HPDE6-E6E7 (cell line): ENCODE measurements at regions not wholly inside any gene's neighbourhood (a gene's known extent, or its start where the extent isn't known, plus 50 kb on each side); places are given as distances from the start of the nearest gene placed in this dataset.
"Not testable (repeated sequence)": the region's sequence is repeated elsewhere in the genome, so short reads cannot be mapped to it uniquely, and the experiment has no call there.

Source experiments
- DNase-seq: peaks from one replicate; pipeline ENCODE4 v3.0.0; 2011; ENCODE audit warnings: missing footprints; ENCODE audit errors: extremely low spot score

GRCh38 chr6:115873901-115874300, 186.8 kb downstream of the FRK start:
- DNase-seq = no peak

GRCh38 chr6:115870464-115870863, 190.2 kb downstream of the FRK start:
- DNase-seq = no peak

GRCh38 chr6:115865914-115866313, 194.8 kb downstream of the FRK start:
- no peak for DNase-seq

- no peak for DNase-seq
Measured at GRCh38 chr6:115863211-115863610, 197.5 kb downstream of the FRK start.

GRCh38 chr6:115861658-115862057, 199.0 kb downstream of the FRK start:
- not testable (repeated sequence) for DNase-seq

- DNase-seq = not testable (repeated sequence)
Measured at GRCh38 chr6:115859577-115859976, 201.1 kb downstream of the FRK start.

GRCh38 chr6:115854866-115855665, 205.6 kb downstream of the FRK start:
- no peak for DNase-seq

- no peak for DNase-seq
Measured at GRCh38 chr6:115847671-115848070, 213.0 kb downstream of the FRK start.

- no peak for DNase-seq
Measured at GRCh38 chr6:115843945-115844344, 216.7 kb downstream of the FRK start.

GRCh38 chr6:115842338-115842737, 218.4 kb downstream of the FRK start:
- no peak for DNase-seq

- no peak for DNase-seq
Measured at GRCh38 chr6:115839583-115840181, 221.0 kb downstream of the FRK start.

GRCh38 chr6:115838763-115839401, 221.8 kb downstream of the FRK start:
- DNase-seq = no peak

GRCh38 chr6:115838216-115838615, 222.5 kb downstream of the FRK start:
- DNase-seq = no peak

GRCh38 chr6:115836374-115836773, 224.3 kb downstream of the FRK start:
- DNase-seq = not testable (repeated sequence)

- DNase-seq = no peak
Measured at GRCh38 chr6:115835314-115835713, 225.4 kb downstream of the FRK start.

- not testable (repeated sequence) for DNase-seq
Measured at GRCh38 chr6:115834542-115834941, 226.1 kb downstream of the FRK start.

- DNase-seq = no peak
Measured at GRCh38 chr6:115832786-115833185, 227.9 kb downstream of the FRK start.

- DNase-seq = no peak
Measured at GRCh38 chr6:115832186-115832585, 228.5 kb downstream of the FRK start.

GRCh38 chr6:115830895-115831294, 229.8 kb downstream of the FRK start:
- DNase-seq = no peak

GRCh38 chr6:115821798-115822197, 238.9 kb downstream of the FRK start:
- DNase-seq = no peak

GRCh38 chr6:115819506-115819905, 241.2 kb downstream of the FRK start:
- no peak for DNase-seq

GRCh38 chr6:115817161-115817560, 243.5 kb downstream of the FRK start:
- DNase-seq = no peak

GRCh38 chr6:115814907-115815306, 245.8 kb downstream of the FRK start:
- DNase-seq = no peak
